Left colon (tissue), 2 donors: ENCODE measurements at regions not wholly inside any gene's neighbourhood (a gene's known extent, or its start where the extent isn't known, plus 50 kb on each side); places are given as distances from the start of the nearest gene placed in this dataset.
"Not testable (repeated sequence)": the region's sequence is repeated elsewhere in the genome, so short reads cannot be mapped to it uniquely, and the experiment has no call there.

ENCODE experiments used
- ATAC-seq: fragments of 200-7000 bp; cut with Tn5 transposase; one replicate; pipeline ENCODE4 v1.9.1; 2020; ENCODE audit warnings: mild to moderate bottlenecking, moderate library complexity
- DNase-seq, 2 donors: peaks; one replicate each; pipeline ENCODE4 v3.0.0-alpha.2; 2020
- intact Hi-C, 2 donors: fragments of 100-400 bp; cut with DNase I in 1 of 2; cut with micrococcal nuclease in 1 of 2; formaldehyde crosslinking; loops; one replicate each; pipeline versions ENCODE4 v1.11.2 to v1.14.0; 2022; cut with DNase I, micrococcal nuclease
- donor health status: DM: no; HTN: no; CAD: no.
- donor health status: DM: yes; HTN: yes; CAD: no.

GRCh38 chr5:13378091-13378490 lies 566.4 kb downstream of the DNAH5 start:
- ATAC-seq, result no peak
- no peak for DNase-seq
- intact Hi-C loops, result no loop called here

GRCh38 chr5:13359344-13359743 lies 585.1 kb downstream of the DNAH5 start:
- ATAC-seq (no peak), DNase-seq (no peak)
- intact Hi-C loops, result no loop called here

- ATAC-seq (no peak), DNase-seq (no peak)
- intact Hi-C loops, result no loop called here
These were observed 586.1 kb downstream of the DNAH5 start for GRCh38 chr5:13358342-13358741.

DNA sequence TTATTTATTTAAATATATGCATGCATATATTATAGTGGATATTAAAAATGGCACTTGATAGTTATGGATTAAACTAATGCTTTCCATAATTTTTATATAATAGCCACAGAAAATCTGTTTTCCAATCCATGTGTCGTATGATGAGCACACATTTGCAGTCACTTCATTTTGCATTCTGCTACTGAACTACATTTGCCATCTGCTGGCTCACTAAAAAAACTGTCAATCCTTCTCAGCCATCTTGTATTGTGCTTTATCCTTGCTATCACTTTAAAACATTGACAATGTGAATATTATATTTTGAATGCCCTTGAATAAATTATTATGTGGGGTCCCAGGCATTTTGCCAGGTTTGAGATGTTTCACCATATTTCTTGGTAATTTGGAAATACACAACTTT lies 586.6 kb downstream of the DNAH5 start:
- ATAC-seq (no peak), DNase-seq (no peak)
- intact Hi-C loops, result no loop called here

DNA sequence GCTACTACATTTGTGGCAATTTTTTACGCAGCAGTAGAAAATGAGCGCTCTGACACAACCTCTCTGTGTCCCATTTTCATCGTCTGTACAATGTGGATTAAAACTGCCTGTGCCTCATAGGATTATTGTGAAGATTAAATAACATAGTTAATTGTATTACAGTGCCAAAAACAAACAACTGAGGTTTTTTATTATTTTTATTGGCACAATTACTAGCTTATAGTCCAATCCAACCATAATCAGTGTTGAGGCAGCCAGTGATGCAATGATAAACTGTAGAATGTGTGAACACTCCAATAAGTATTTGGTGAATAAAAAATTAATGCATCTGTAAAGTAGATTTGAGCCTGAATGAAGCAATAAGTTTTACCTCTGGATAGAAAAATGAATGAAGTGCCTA lies 588.3 kb downstream of the DNAH5 start:
- DNase-seq, result no peak
- intact Hi-C loops, result no loop called here
- no peak for ATAC-seq

DNA sequence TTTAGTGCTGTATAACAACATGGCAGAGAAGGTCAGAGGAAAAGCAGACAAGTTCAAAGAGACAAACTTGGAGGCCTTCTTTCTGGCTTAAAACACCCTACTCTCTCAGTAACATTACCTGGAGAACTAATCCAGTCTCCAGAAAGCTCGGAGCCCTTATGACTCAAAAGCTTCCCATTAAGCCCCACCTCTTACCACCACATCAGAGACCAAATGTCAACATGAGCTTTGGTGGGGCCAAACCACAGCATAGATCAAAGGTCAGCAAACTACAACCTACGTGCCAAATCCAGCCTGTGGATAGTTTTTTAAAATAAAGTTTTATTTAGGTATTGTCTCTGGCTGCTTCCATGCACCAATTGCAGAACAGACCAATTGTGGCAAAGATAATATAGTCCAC lies 589.9 kb downstream of the DNAH5 start:
- no peak for ATAC-seq
- intact Hi-C loops, result no loop called here
- DNase-seq, result no peak

- intact Hi-C loops, result no loop called here
- ATAC-seq (no peak), DNase-seq (no peak)
These were observed 593.7 kb downstream of the DNAH5 start for GRCh38 chr5:13350767-13351166.

DNA sequence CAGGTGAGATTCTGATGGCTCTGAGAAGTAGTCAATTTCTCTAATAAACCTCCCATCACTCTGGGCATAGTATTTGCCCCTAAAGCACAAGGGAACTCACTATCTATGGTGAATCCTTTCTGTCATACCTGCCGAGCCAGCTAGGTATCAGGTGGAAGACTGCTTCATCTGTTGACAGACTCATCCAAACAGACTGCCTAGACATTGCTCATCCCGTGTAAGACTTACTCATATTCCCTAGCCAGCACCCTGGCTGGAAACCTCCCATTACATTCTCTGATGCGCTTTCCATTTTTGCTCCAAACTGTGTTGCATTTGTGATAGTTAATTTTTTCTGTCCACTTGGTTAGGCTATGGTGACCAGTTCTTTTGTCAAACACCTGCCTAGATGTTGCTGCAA lies 595.9 kb downstream of the DNAH5 start:
- ATAC-seq, result no peak
- DNase-seq, result no peak
- intact Hi-C loops, result no loop called here

- intact Hi-C loops, result no loop called here
- DNase-seq, result no peak
- ATAC-seq, result no peak
These were observed 598.1 kb downstream of the DNAH5 start for GRCh38 chr5:13346401-13346800.

DNA sequence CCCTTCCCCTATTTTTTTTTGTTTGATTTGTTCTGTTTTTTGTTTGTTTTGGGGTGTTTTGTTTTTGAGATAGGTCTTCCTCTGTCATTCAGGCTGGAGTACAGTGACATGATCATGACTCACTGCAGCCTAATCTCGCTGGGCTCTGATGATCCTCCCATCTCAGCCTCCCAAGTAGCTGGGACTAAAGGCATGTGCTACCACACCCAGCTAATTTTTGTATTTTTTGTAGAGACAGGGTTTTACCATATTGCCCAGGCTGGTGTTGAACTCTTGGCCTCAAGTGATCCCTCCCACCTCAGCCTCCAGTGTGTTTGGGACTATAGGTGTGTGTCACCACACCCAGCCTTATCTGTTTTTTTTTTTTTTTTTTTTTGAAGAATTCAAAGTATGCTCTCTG lies 605.4 kb downstream of the DNAH5 start:
- DNase-seq, result no peak
- intact Hi-C loops, result no loop called here
- no peak for ATAC-seq

GRCh38 chr5:13335026-13335425 lies 609.5 kb downstream of the DNAH5 start:
- ATAC-seq, DNase-seq, intact Hi-C loops: not testable (repeated sequence)

DNA sequence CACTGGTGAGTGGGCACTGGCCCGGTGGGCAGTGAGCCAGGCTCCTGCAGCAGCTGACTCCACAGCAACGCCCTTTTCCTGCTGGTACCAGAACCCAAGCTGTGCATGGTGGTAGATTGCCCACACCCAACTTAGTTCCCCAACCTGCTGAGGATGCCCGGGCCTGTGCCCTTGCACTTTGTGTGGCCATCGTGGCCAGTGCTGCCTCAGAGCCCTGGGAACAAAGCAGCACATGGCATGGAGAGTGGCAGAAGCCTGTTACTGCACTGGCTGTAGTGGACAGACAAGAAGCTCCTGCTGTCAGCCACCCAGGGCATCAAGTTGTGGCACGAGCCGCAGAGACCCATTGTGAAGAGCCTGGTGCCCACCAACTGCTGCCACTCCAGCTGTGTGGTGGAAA lies 612.9 kb downstream of the DNAH5 start:
- intact Hi-C loops, result no loop called here
- ATAC-seq (no peak), DNase-seq (no peak)

DNA sequence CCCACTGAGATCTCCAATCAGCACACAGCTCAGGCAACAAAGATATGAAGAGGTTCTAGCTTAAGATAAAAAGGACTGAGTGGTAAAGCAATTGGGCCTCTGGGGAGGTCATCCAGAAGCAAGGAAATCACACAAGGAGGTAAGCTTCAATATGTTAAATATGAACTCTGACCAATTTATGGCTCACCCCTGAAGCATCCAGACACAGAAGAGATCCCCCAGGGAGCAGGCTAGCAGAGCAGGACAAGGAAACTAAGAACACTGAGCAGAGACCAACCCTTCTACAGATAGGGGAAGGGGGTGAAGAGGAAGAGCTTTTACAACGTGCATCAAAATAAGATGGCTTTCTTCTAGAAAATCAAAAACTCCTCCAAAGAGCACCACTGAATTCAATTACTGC lies 616.2 kb downstream of the DNAH5 start:
- ATAC-seq (no peak), DNase-seq (no peak)
- intact Hi-C loops, result no loop called here

- ATAC-seq, result no peak
- intact Hi-C loops, result no loop called here
- DNase-seq, result no peak
These were observed 618.7 kb downstream of the DNAH5 start for GRCh38 chr5:13325765-13326164.

DNA sequence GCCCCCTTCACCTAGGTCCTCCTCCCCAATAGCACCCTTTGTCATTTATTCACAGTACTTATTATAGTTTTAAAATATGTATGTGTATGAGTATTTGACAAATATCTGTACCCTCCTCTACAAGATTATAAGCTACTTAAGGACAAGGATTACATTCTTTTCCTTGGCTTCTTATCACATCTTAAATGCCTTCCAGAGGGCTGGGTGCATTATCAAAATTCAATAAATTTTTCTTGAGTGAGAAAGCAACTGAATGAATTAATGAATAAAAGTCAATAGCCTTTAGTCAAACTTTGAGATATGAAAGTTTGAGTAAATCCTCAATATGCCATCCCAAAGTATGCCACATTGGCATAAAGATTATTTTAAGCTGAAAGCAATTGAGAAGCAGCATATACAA lies 621.7 kb downstream of the DNAH5 start:
- intact Hi-C loops, result no loop called here
- ATAC-seq, result no peak
- no peak for DNase-seq

DNA sequence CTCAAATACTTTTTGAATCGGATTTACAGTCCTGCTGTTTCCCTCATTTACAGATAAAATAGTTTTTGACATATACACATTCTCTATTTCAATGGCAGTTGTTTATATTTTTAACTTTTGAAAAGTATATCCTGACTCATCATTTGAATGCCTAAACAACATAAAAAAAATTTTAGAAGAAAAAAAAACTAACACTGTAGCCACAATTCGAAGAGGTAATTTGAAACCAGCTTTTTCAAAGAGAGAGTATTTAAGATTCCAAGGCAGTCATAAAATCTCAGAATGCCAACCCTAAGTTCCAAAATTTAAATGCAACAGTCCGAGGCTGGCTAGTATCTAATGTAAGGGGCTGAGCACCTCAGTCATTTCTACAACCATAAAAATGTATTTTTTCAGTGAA lies 626.8 kb downstream of the DNAH5 start:
- DNase-seq (no peak), ATAC-seq (no peak)
- intact Hi-C loops, result no loop called here

DNA sequence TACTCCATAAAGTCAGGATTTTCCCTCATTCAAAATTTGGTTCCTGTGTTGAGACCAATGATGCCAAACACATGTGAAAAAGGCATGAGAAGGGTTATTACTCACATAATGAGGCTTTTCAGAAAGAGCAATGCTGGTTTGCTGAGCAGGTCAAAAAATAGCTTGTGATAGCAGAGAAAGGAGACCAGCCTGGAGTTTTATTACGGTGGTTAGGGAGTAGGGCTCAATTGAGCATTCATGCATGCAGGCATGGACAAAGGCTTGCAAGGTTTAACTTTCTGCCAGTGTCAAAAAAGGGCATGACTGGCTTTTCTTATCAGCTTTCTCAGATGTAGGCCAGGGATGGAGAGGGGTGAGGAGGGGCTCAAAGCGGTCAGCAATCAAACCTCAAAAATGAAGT lies 628.3 kb downstream of the DNAH5 start:
- no peak for DNase-seq
- ATAC-seq, result no peak
- intact Hi-C loops, result no loop called here

- no peak for ATAC-seq
- intact Hi-C loops, result no loop called here
- no peak for DNase-seq
These were observed 637.0 kb downstream of the DNAH5 start for GRCh38 chr5:13307480-13307879.

DNA sequence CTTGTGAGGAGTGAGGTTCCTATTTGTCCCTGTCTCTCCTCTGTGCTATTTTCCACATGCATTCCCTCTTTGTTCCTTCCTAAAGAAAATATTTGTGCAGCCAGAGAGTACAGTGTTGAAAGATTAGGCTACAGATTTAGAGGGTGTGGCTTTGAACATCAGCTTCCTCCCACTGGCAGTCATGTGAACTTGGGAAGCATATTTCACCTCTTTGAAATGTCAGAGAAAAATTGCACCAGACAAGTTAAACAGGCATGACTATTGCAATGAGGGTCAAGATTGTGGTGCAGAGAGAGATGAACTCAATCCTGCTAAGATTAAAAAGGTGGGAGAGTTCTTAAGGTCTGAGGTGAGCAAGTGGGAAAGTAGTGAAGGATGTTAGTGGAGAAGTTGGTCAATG lies 641.0 kb downstream of the DNAH5 start:
- ATAC-seq, result no peak
- intact Hi-C loops, result no loop called here
- DNase-seq, result no peak

DNA sequence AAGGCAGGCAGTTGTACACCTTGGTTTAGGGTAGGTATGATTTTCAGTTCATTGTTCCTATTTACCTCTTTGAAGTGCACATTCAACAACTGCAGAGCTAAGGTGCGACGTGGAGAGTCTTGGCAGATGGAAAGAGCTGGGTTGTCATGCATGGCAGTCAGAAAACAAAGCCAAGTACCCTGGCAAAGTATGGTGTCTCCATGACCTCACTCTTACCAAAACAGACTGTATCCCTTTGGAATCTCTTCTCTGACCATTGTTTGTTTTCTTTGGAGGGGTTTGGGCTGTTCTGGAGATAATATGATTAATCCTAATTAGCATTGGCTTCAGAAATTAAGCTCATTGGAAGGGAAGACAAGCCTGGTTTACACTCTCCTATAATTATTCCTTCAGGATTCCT lies 665.7 kb downstream of the DNAH5 start:
- DNase-seq (no peak), ATAC-seq (no peak)
- intact Hi-C loops, result no loop called here

- ATAC-seq (no peak), DNase-seq (no peak)
- intact Hi-C loops, result no loop called here
These were observed 666.3 kb downstream of the DNAH5 start for GRCh38 chr5:13278148-13278547.

DNA sequence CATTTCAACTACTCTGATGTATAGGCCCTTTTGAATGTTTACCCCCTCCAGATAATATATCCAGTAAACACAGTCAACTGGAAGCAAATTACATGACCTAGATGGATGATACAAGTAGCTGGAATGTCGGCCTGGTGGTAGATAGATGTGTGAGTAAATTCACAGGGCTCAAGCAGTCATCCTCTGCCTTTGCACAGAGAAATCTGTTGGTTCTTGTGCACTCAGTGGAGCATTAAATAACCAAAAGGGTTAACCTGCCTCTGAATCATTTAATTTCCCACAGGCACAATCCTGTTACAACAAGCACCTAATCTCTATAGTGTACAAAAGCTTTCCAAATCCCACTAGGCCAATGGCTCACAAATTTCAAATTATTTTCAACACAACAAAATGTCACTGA lies 668.3 kb downstream of the DNAH5 start:
- ATAC-seq (no peak), DNase-seq (no peak)
- intact Hi-C loops, result no loop called here
